Gastrocnemius medialis (tissue), 4 donors: ENCODE measurements at regions not wholly inside any gene's neighbourhood (a gene's known extent, or its start where the extent isn't known, plus 50 kb on each side); places are given as distances from the start of the nearest gene placed in this dataset.

Source experiments
- CTCF ChIP-seq, 5 experiments: fragments of 450-650 bp in 3 of 5; fragments of 200-600 bp in 2 of 5; sonication (generic) in 2 of 5; IDR thresholded peaks in 4 of 5; conservative IDR thresholded peaks in 1 of 5; 1 replicate in 4 of 5; 2 replicates in 1 of 5; pipeline ENCODE4 v1.5.1; 2016 to 2019; ENCODE audit warnings: antibody characterized with exemption in 5 of 5, mild to moderate bottlenecking in 3 of 5, moderate library complexity in 3 of 5
- POLR2A ChIP-seq, 2 donors: fragments of 450-650 bp; IDR thresholded peaks; one replicate each; pipeline ENCODE4 v1.6.1; 2017; ENCODE audit warnings: antibody characterized with exemption in 2 of 2, mild to moderate bottlenecking in 2 of 2, moderate library complexity in 2 of 2

- TF ChIP-seq CTCF (IDR thresholded peaks at IDR 0.05 in 4 of 5, conservative IDR thresholded peaks at IDR 0.05 in 1 of 5) (no peak), POLR2A (IDR thresholded peaks at IDR 0.05) (no peak)
These were observed 160.1 kb upstream of the ATP11B start for GRCh38 chr3:182633186-182633585.
